Left ventricle myocardium inferior (tissue), 1 donor: ENCODE measurements at regions not wholly inside any gene's neighbourhood (a gene's known extent, or its start where the extent isn't known, plus 50 kb on each side); places are given as distances from the start of the nearest gene placed in this dataset.

ENCODE experiments used
- DNase-seq: peaks from one replicate; pipeline ENCODE4 v3.0.0-alpha.2; 2020
- H3K27ac ChIP-seq: fragments of 200-600 bp; replicated peaks from 2 replicates; pipeline ENCODE4 v1.8.0; 2021
- H3K27me3 ChIP-seq: fragments of 200-600 bp; 2 replicates; pipeline ENCODE4 v1.8.0; 2021; ENCODE audit warnings: low read depth
- H3K36me3 ChIP-seq: fragments of 200-600 bp; 2 replicates; pipeline ENCODE4 v1.8.0; 2021
- H3K4me1 ChIP-seq: fragments of 200-600 bp; 2 replicates; pipeline ENCODE4 v1.8.0; 2021
- H3K4me3 ChIP-seq: fragments of 200-600 bp; 2 replicates; pipeline ENCODE4 v1.8.0; 2021; ENCODE audit warnings: mild to moderate bottlenecking, moderate library complexity
- H3K9me3 ChIP-seq: fragments of 200-600 bp; replicated peaks from 2 replicates; pipeline ENCODE4 v1.8.0; 2021
- intact Hi-C: fragments of 100-400 bp; cut with micrococcal nuclease; formaldehyde crosslinking; loops from one replicate; pipeline ENCODE4 v1.11.0; 2022
- TF ChIP-seq, protein P1 (sequence below): fragments of 200-600 bp; IDR thresholded peaks from 2 replicates; pipeline ENCODE4 v1.8.0; 2021; ENCODE audit warnings: antibody characterized with exemption, mild to moderate bottlenecking, borderline replicate concordance
- donor health status: DM: no; HTN: yes; CAD: no; lungs with severe emphysema.

DNA sequence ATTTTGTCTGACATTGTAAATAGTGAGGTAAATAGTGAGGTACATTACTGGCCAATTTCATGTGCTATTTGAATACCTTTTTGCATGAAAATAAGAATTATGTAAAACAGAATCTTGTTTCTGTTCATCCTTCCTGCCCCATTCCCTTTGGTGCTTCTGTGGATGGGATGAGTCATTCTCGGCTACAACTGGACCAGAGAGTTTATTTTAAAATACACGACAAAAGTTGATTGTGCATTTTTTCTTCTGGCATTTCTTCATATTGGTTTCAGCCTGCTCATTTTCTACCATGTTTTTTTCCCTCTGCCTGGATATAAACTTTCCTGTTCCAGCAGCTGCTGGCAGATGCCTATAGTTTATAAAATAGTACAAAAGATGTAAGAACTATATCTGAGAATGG lies 107.5 kb downstream of the CYSLTR2 start:
- Histone ChIP-seq H3K36me3 (no peaks in the 10 kb centered on the region), H3K27ac (no peak overlapping the region), H3K9me3 (peaks cover 26% of the 10 kb centered on the region), H3K4me1 (no peaks in the 10 kb centered on the region), H3K27me3 (no peaks in the 10 kb centered on the region), H3K4me3 (no peak overlapping the region)
- DNase-seq = no peak
- TF ChIP-seq, protein P1, sequence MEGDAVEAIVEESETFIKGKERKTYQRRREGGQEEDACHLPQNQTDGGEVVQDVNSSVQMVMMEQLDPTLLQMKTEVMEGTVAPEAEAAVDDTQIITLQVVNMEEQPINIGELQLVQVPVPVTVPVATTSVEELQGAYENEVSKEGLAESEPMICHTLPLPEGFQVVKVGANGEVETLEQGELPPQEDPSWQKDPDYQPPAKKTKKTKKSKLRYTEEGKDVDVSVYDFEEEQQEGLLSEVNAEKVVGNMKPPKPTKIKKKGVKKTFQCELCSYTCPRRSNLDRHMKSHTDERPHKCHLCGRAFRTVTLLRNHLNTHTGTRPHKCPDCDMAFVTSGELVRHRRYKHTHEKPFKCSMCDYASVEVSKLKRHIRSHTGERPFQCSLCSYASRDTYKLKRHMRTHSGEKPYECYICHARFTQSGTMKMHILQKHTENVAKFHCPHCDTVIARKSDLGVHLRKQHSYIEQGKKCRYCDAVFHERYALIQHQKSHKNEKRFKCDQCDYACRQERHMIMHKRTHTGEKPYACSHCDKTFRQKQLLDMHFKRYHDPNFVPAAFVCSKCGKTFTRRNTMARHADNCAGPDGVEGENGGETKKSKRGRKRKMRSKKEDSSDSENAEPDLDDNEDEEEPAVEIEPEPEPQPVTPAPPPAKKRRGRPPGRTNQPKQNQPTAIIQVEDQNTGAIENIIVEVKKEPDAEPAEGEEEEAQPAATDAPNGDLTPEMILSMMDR = no peak
- intact Hi-C loops = no loop called here

DNA sequence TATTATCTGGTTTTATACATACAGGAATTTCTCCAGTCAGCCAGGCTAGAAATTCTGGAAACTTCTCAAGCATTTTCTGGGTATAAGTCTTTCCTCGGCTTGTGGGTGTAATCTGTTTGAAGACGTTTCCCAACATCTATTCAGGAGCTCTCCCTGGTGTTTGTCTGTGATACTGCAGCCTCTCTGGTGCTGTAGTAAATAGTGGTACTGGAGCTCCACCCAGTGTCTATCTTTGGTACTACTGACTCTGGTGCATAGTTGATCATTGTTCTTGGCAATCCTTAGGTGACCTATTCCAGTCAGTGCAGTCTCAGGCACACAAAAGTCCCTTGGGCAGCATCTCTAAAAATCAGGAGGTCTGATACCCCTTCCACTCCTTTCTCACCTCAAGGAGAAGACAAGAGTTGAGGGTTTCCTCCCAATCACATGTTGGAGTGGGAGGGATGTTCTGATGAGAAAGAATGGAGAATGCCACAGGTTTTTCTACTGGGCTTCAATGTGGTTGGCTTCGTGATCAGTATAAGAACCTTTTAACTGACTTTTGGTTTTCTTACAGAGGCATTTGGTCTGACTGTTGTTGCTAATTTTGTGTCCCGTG lies 115.5 kb downstream of the CYSLTR2 start:
- intact Hi-C loops = loop anchor here (2.0 to 5.0 kb wide), 2 partner anchors 172 to 434 kb away; no protein-coding TSS in a partner anchor

DNA sequence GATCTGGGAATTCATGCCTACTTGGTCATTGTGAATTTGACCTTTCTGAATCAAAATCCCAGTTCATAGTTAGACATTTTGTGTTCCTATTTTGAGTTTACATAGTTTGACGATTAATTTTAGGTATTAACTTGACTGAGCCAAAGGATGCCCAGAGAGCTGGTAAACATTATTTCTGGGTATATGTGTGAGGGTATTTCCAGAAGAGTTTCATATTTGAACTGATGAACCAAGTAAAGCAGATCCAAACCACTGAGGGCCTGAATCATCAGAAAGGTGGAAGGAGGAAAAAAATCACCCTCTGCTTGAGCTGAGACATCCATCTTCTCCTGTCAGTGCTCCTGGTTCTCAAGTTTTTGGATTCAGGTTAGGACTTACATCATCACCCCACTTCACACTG lies 116.6 kb downstream of the CYSLTR2 start:
- Histone ChIP-seq H3K4me1 (peaks cover 9% of the 10 kb centered on the region), H3K9me3 (peaks cover 31% of the 10 kb centered on the region), H3K36me3 (no peaks in the 10 kb centered on the region), H3K27me3 (no peaks in the 10 kb centered on the region), H3K27ac (no peak overlapping the region), H3K4me3 (no peak overlapping the region)
- intact Hi-C loops = no loop called here
- no peak for DNase-seq
- TF ChIP-seq, protein P1 = no peak

More for the DNA sequence above, 115.5 kb downstream of the CYSLTR2 start:
- Histone ChIP-seq H3K27me3 (no peaks in the 10 kb centered on the region), H3K36me3 (no peaks in the 10 kb centered on the region), H3K9me3 (peaks cover 42% of the 10 kb centered on the region), H3K27ac (peak overlapping the region; percentile 47), H3K4me1 (peaks cover 9% of the 10 kb centered on the region), H3K4me3 (no peak overlapping the region)
- TF ChIP-seq, protein P1 = peak; percentile 99
- peak; percentile 41 for DNase-seq

DNA sequence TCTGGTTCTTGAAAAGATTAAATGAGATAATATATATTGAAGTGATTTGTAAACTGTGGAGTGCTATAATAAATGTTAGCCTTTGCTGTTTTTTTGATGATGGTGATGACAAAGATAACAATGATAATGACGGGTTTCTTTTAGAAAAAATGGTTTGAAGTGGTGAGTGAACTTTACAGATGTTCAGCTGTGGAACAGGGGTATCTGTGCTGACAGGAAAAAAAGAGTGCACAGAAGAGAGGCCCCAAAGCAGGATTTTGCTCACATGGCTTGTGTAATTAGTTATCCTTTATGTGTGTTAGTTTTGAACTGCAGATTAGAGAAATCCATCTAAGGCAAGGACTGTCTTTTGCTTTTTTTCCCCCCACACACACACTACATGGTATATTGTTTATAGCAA lies 119.2 kb downstream of the CYSLTR2 start:
- TF ChIP-seq, protein P1 = no peak
- no peak overlapping the region for H3K27ac ChIP-seq
- no peak for DNase-seq
- no peaks in the 10 kb centered on the region for H3K27me3 ChIP-seq
- no peaks in the 10 kb centered on the region for H3K36me3 ChIP-seq
- peaks cover 7% of the 10 kb centered on the region for H3K9me3 ChIP-seq
- H3K4me3 ChIP-seq = no peak overlapping the region
- peaks cover 12% of the 10 kb centered on the region for H3K4me1 ChIP-seq
- intact Hi-C loops = no loop called here

DNA sequence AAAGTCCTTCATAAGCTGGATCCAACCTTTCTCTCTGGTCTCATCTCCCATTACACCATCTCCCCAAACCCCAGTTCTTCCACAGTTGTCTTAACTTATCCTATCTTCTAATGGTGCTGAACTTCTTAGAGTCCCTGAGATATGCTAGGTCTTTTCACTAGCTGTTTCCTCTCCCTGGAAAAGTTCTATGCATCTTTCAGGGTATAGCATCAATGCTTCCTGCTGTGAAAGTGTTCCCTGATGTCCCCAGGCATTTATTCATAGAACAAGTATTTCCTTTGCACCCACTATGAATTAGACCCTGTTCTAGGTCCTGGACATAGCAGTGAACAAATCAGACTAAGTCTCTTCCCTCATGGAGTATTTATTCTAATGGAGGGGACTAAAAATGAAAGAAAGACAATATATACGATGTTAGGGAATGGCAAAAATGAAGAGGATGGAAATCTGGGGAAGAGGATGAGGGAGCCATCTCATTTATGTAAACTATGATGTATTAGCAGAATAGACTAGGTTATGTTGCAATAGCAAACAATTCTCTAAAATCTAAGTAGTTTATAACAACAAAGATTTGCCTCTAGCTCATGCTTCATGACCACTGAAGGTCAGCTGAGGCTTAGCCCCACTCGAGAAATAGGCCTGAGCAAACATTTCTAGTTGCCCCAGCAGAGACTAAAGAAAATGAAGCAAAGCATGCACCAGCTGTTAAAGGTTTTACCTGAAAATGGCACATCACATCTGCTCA lies 120.0 kb downstream of the CYSLTR2 start:
- H3K27ac ChIP-seq = no peak overlapping the region
- DNase-seq = no peak
- no peaks in the 10 kb centered on the region for H3K27me3 ChIP-seq
- intact Hi-C loops = no loop called here
- TF ChIP-seq, protein P1 = no peak
- H3K4me3 ChIP-seq = no peak overlapping the region
- no peaks in the 10 kb centered on the region for H3K36me3 ChIP-seq
- no peaks in the 10 kb centered on the region for H3K9me3 ChIP-seq
- peaks cover 19% of the 10 kb centered on the region for H3K4me1 ChIP-seq
